ENCODE measurements at regions not wholly inside any gene's neighbourhood (a gene's known extent, or its start where the extent isn't known, plus 50 kb on each side); places are given as distances from the start of the nearest gene placed in this dataset.
A peak's percentile ranks its signal among the peaks of the same experiment; 100 is the strongest.

GRCh38 chr2:236965021-236965840, 120.5 kb upstream of the COPS8 start:
- no peak for DNase-seq

GRCh38 chr2:236965841-236966096, 119.9 kb upstream of the COPS8 start:
- DNase-seq, result no peak

- no peak for DNase-seq
Observed at GRCh38 chr2:236967499-236967783, 118.2 kb upstream of the COPS8 start.

GRCh38 chr2:236968101-236968879, 117.4 kb upstream of the COPS8 start:
- DNase-seq, result no peak

GRCh38 chr2:236968880-236969534, 116.7 kb upstream of the COPS8 start:
- DNase-seq, result no peak

GRCh38 chr2:236969767-236970655, 115.7 kb upstream of the COPS8 start:
- DNase-seq, result no peak

- no peak for DNase-seq
Observed at GRCh38 chr2:236970656-236971010, 115.1 kb upstream of the COPS8 start.

- DNase-seq, result no peak
Observed at GRCh38 chr2:236971131-236971821, 114.4 kb upstream of the COPS8 start.

- no peak for DNase-seq
Observed at GRCh38 chr2:236971919-236972381, 113.7 kb upstream of the COPS8 start.

- peak; percentile 47 for DNase-seq
Observed at GRCh38 chr2:236972491-236973342, 113.0 kb upstream of the COPS8 start.

- no peak for DNase-seq
Observed at GRCh38 chr2:236973343-236973980, 112.2 kb upstream of the COPS8 start.

GRCh38 chr2:236974148-236974547, 111.5 kb upstream of the COPS8 start:
- DNase-seq, result no peak

GRCh38 chr2:236974752-236975151, 110.9 kb upstream of the COPS8 start:
- DNase-seq, result no peak

GRCh38 chr2:236975766-236976165, 109.9 kb upstream of the COPS8 start:
- no peak for DNase-seq

- DNase-seq, result no peak
Observed at GRCh38 chr2:236976266-236977062, 109.2 kb upstream of the COPS8 start.

GRCh38 chr2:236977063-236977851, 108.4 kb upstream of the COPS8 start:
- DNase-seq, result no peak

GRCh38 chr2:236977852-236978398, 107.8 kb upstream of the COPS8 start:
- no peak for DNase-seq

GRCh38 chr2:236979664-236980063, 106.0 kb upstream of the COPS8 start:
- DNase-seq, result no peak

GRCh38 chr2:236980961-236981360, 104.7 kb upstream of the COPS8 start:
- no peak for DNase-seq

Data from NCI-H1105 treated with DMSO at 0.1 percent for 48 hours (cell line).